Neural cell (in vitro differentiated cells): ENCODE measurements at regions not wholly inside any gene's neighbourhood (a gene's known extent, or its start where the extent isn't known, plus 50 kb on each side); places are given as distances from the start of the nearest gene placed in this dataset.

Experiments
- H2AFZ ChIP-seq: fragments of 200-600, 300-800 bp; sonication (generic), shearing (Covaris generic); 2 replicates; pipeline ENCODE4 v1.6.0; 2014; ENCODE audit warnings: low read depth, mild to moderate bottlenecking, antibody characterized with exemption, low read length, moderate library complexity
- H3F3A ChIP-seq: fragments of 200-600 bp; shearing (Covaris generic); 2 replicates; pipeline ENCODE4 v1.6.1; 2016; ENCODE audit warnings: mild to moderate bottlenecking, moderate library complexity, mixed read lengths, antibody characterized with exemption, low read length; ENCODE audit not compliant: insufficient read depth, poor library complexity, severe bottlenecking
- H3K27ac ChIP-seq: fragments of 200-600, 300-800 bp; sonication (generic), shearing (Covaris generic); 2 replicates; pipeline ENCODE4 v1.5.1; 2014; ENCODE audit warnings: mild to moderate bottlenecking, low read length, moderate library complexity
- H3K27me3 ChIP-seq: fragments of 300-800, 200-600 bp; sonication (generic), shearing (Covaris generic); 2 replicates; pipeline ENCODE4 v1.6.0; 2014; ENCODE audit warnings: mild to moderate bottlenecking, low read depth, low read length, moderate library complexity; ENCODE audit not compliant: insufficient read depth
- H3K36me3 ChIP-seq: fragments of 300-800, 200-600 bp; sonication (generic), shearing (Covaris generic); 2 replicates; pipeline ENCODE4 v1.5.1; 2014; ENCODE audit warnings: mild to moderate bottlenecking, antibody characterized with exemption, low read length, moderate library complexity; ENCODE audit not compliant: insufficient read depth
- H3K4me2 ChIP-seq: fragments of 300-800, 200-600 bp; sonication (generic), shearing (Covaris generic); 2 replicates; pipeline ENCODE4 v1.6.0; 2014; ENCODE audit warnings: mild to moderate bottlenecking, low read length
- H3K4me3 ChIP-seq: fragments of 300-800, 200-600 bp; sonication (generic), shearing (Covaris generic); 2 replicates; pipeline ENCODE4 v1.5.1; 2014; ENCODE audit warnings: mild to moderate bottlenecking, low read length, moderate library complexity
- H3K79me2 ChIP-seq: fragments of 200-600 bp; shearing (Covaris generic); replicated peaks from 2 replicates; pipeline ENCODE4 v1.6.0; 2014; ENCODE audit warnings: mild to moderate bottlenecking, low read length, moderate library complexity; ENCODE audit not compliant: insufficient read depth
- H3K9ac ChIP-seq: fragments of 300-800, 200-600 bp; sonication (generic), shearing (Covaris generic); 2 replicates; pipeline ENCODE4 v1.6.1; 2016; ENCODE audit warnings: mild to moderate bottlenecking, low read length, mixed read lengths
- H3K9me2 ChIP-seq: fragments of 200-600 bp; shearing (Covaris generic); 2 replicates; pipeline ENCODE4 v1.6.1; 2016; ENCODE audit warnings: mild to moderate bottlenecking, low read length, mixed read lengths; ENCODE audit not compliant: insufficient read depth
- H3K9me3 ChIP-seq: fragments of 200-600, 300-800 bp; sonication (generic), shearing (Covaris generic); 2 replicates; pipeline ENCODE4 v1.6.1; 2016; ENCODE audit warnings: mild to moderate bottlenecking, mixed run types, low read length, moderate library complexity, mixed read lengths
- H4K20me1 ChIP-seq: fragments of 200-600 bp; shearing (Covaris generic); 2 replicates; pipeline ENCODE4 v1.6.1; 2016; ENCODE audit warnings: mild to moderate bottlenecking, mixed run types; ENCODE audit not compliant: insufficient read depth
- CTCF ChIP-seq: fragments of 450-650 bp; IDR thresholded peaks from 2 replicates; pipeline ENCODE4 v1.5.1; 2014; ENCODE audit warnings: antibody characterized with exemption, mild to moderate bottlenecking, moderate library complexity; ENCODE audit not compliant: poor library complexity, severe bottlenecking
- EP300 ChIP-seq: fragments of 450-650 bp; conservative IDR thresholded peaks from 2 replicates; pipeline ENCODE4 v1.6.1; 2014; ENCODE audit warnings: antibody characterized with exemption, mild to moderate bottlenecking, moderate library complexity; ENCODE audit not compliant: poor library complexity, severe bottlenecking
- EZH2 ChIP-seq: fragments of 200-600, 300-800 bp; shearing (Covaris generic), sonication (generic); IDR thresholded peaks from 2 replicates; pipeline ENCODE4 v1.6.1; 2014; ENCODE audit warnings: antibody characterized with exemption, low read length, borderline replicate concordance, mild to moderate bottlenecking; ENCODE audit not compliant: insufficient read depth, poor library complexity, severe bottlenecking
- MXI1 ChIP-seq: fragments of 450-650 bp; conservative IDR thresholded peaks from 2 replicates; pipeline ENCODE4 v1.6.1; 2014; ENCODE audit warnings: antibody characterized with exemption, mild to moderate bottlenecking; ENCODE audit not compliant: poor library complexity, severe bottlenecking
- POLR2AphosphoS5 ChIP-seq: IDR thresholded peaks from 2 replicates; pipeline ENCODE4 v1.6.1; 2012
- RAD21 ChIP-seq: fragments of 450-650 bp; conservative IDR thresholded peaks from 2 replicates; pipeline ENCODE4 v1.6.1; 2014; ENCODE audit warnings: antibody characterized with exemption, mild to moderate bottlenecking, moderate library complexity
- REST ChIP-seq: IDR thresholded peaks from 2 replicates; pipeline ENCODE4 v1.6.1; 2012; ENCODE audit warnings: borderline replicate concordance
- SMC3 ChIP-seq: fragments of 450-650 bp; conservative IDR thresholded peaks from 2 replicates; pipeline ENCODE4 v1.6.1; 2014; ENCODE audit warnings: antibody characterized with exemption, mild to moderate bottlenecking, moderate library complexity; ENCODE audit not compliant: poor library complexity
- TAF1 ChIP-seq: IDR thresholded peaks from 2 replicates; pipeline ENCODE4 v1.6.1; 2012; ENCODE audit warnings: low read depth

- Histone ChIP-seq H3K27me3 (no peaks in the 10 kb centered on the region), H3K79me2 (no peaks in the 10 kb centered on the region), H3K4me3 (no peak overlapping the region), H2AFZ (no peak overlapping the region), H3F3A (no peaks in the 10 kb centered on the region), H3K9ac (no peak overlapping the region), H3K9me2 (no peaks in the 10 kb centered on the region), H3K27ac (no peak overlapping the region), H4K20me1 (no peaks in the 10 kb centered on the region), H3K36me3 (no peaks in the 10 kb centered on the region), H3K9me3 (no peaks in the 10 kb centered on the region), H3K4me2 (no peak overlapping the region)
- TF ChIP-seq EZH2, result no peak
- no peak for TF ChIP-seq EP300
- TF ChIP-seq TAF1, result no peak
- TF ChIP-seq REST, result no peak
- TF ChIP-seq POLR2AphosphoS5, result no peak
- TF ChIP-seq CTCF, result no peak
- TF ChIP-seq SMC3, result no peak
- TF ChIP-seq MXI1, result no peak
- no peak for TF ChIP-seq RAD21
These were observed 183.9 kb upstream of the SLC10A2 start for GRCh38 chr13:103250071-103250470.

GRCh38 chr13:103246581-103247200 lies 180.5 kb upstream of the SLC10A2 start:
- Histone ChIP-seq H3K4me3 (no peak overlapping the region), H4K20me1 (no peaks in the 10 kb centered on the region), H3F3A (no peaks in the 10 kb centered on the region), H3K9ac (no peak overlapping the region), H3K4me2 (no peak overlapping the region), H3K27me3 (no peaks in the 10 kb centered on the region), H3K79me2 (no peaks in the 10 kb centered on the region), H3K9me3 (no peaks in the 10 kb centered on the region), H3K9me2 (no peaks in the 10 kb centered on the region), H2AFZ (no peak overlapping the region), H3K36me3 (no peaks in the 10 kb centered on the region), H3K27ac (no peak overlapping the region)
- TF ChIP-seq POLR2AphosphoS5, result no peak

GRCh38 chr13:103243495-103243894 lies 177.3 kb upstream of the SLC10A2 start:
- Histone ChIP-seq H3K36me3 (no peaks in the 10 kb centered on the region), H3K9ac (no peak overlapping the region), H3K79me2 (no peaks in the 10 kb centered on the region), H3K4me3 (no peak overlapping the region), H2AFZ (no peak overlapping the region), H3K27me3 (no peaks in the 10 kb centered on the region), H4K20me1 (no peaks in the 10 kb centered on the region), H3F3A (no peaks in the 10 kb centered on the region), H3K9me3 (no peaks in the 10 kb centered on the region), H3K4me2 (no peak overlapping the region), H3K27ac (no peak overlapping the region), H3K9me2 (no peaks in the 10 kb centered on the region)
- no peak for TF ChIP-seq SMC3
- no peak for TF ChIP-seq EZH2
- no peak for TF ChIP-seq RAD21
- TF ChIP-seq POLR2AphosphoS5, result no peak
- TF ChIP-seq REST, result no peak
- TF ChIP-seq CTCF, result no peak
- TF ChIP-seq TAF1, result no peak
- no peak for TF ChIP-seq EP300
- no peak for TF ChIP-seq MXI1
